ENCODE measurements at regions not wholly inside any gene's neighbourhood (a gene's known extent, or its start where the extent isn't known, plus 50 kb on each side); places are given as distances from the start of the nearest gene placed in this dataset.

DNA sequence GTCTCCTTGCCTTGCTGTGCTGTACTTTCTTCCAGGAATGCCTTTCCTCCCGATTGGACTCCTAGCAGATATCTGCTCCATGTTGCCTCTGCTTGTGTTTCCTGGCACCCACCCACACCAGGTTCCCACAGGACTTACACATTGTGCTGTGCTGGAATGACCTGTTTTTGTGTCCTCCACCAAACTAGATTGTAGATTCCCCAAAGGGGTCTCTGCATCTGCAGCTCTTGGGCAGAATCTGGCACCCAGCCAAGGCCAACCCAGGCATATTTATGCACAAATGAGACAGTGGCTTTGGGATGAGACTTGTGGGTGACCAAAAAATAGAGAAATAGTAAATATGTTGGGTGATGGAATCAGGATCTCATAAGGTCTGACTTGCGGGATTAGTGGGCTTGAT lies 278.2 kb downstream of the RRAGC start:
- in situ Hi-C loops (cut with HindIII; ENCODE audit: low sequenced_read_pairs), result no loop called here

DNA sequence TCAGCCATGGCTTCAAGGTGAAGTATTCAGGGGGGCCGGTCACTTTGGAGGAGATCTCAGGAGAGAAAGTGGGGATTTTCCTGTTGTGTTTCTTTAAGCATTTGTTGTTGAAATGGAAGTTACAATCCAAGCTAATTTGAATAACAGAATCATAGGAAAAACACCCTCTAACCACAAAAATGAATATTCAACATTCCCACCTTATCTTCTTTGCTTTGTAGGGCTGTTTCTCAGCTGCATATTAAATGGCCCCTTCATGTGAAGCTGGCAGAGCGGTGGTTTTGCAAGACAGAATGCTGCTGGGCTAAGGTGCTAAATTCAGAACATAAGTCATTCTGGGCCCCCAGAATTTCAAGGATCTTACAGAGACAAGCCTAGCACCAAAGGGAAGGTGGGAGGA lies 279.0 kb downstream of the RRAGC start:
- in situ Hi-C loops (cut with HindIII; ENCODE audit: low sequenced_read_pairs), result no loop called here

DNA sequence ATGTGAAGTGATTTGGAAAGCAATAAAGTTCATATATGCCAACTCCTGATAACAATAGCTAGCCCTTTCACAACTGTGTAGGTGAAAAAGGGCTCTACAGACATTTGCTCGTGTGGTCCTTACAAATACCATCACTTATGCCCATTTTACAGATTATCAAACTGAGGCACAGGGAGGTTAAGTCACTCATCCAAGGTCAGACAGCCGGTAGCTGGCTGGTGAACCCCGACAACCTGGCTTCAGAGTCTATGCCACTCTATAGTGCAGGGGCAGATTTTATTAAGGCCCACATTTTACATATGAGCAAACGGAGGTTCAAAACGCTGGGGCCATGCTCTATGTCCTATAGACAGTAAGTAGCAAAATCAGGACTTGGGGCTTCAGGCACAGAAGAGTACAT lies 280.5 kb downstream of the RRAGC start:
- in situ Hi-C loops (cut with HindIII; ENCODE audit: low sequenced_read_pairs), result no loop called here

DNA sequence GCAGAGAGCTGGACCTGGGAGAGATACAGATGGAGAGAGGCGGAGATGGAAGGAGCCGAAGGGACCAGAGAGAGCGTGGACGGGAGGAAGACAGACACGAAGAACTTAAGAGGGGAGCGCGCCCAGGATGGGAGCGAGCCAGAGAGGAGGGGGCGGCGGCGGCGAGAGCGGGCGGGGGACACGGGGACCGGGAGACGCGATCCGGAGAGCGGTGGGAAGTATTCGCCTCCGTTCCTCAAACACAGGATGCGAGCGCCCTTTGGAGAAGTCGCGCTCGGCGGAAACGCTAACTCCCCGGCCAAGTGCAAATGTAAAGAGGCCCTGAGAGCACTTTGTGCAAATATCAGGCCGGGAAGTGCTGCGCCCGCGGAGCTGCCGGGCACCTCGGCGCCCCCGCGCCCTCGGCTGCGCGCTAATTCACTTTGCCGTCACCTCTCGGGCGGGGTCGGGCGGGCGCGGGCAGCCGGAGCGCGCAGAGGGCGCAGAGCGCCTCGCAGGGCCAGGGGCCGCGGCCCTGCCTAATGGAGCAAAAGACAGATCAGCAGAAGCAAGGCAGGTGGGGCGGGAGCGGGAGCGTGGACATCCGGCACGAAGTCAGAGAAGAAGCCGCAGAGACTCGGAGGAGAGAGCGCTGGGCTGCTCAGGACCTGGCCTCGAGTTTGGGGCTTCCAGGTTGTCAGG lies 281.2 kb downstream of the RRAGC start:
- in situ Hi-C loops (cut with HindIII; ENCODE audit: low sequenced_read_pairs), result no loop called here

DNA sequence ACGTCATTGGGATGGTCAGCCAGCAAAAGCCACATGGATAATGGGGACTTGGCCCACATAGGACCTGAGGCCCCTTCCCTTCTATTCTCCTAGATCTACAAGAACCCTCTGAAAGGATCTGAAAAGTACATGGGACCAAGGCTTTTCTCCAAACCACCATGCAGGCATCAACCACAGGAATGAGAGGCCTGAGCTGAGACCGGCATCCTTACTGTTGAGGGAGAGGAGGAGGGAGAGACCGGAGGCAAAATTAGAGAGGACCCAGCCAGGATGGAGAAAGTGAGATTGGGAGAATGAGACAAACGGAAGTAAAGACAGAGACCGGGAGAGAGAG lies 281.7 kb downstream of the RRAGC start:
- in situ Hi-C loops (cut with HindIII; ENCODE audit: low sequenced_read_pairs), result no loop called here

DNA sequence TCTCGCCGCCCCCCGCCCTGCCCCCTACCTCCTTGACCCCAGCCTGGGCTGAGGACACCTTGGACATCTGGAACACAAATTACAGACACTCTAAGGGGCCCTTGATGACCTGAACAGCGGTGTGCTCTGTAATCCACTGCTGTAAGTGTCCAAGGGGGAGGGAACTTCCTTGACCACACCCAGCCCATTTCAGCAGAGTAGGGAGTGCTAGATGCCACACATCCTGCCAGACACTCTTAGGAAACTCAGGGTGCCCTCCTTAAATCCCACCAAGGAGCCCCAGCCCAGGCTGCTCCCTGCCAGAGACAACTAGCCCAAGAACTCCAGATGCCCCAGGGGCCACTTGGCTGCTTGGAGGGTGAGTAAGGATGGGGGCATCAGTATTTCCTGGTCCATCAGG lies 282.2 kb downstream of the RRAGC start:
- in situ Hi-C loops (cut with HindIII; ENCODE audit: low sequenced_read_pairs), result no loop called here

DNA sequence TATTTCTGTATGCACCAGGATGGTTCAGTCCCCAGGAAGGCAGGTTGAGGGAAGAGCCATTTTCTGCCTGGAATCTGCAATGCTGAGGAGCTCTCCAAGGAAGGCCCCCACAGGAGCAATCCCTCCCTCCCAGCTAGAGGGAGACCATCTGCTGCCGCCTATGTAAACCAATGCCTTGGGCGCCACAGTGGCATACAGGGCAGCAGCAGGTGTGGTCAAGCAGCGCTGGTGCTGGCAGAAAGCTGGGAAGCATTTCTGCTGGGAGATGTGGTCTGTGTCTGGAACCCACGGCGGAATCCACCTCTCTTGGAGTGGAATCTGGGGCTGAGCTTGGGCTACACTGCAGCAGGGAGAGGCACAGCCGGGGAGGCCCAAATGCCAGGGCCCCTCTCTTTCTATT lies 283.3 kb downstream of the RRAGC start:
- in situ Hi-C loops (cut with HindIII; ENCODE audit: low sequenced_read_pairs), result no loop called here

DNA sequence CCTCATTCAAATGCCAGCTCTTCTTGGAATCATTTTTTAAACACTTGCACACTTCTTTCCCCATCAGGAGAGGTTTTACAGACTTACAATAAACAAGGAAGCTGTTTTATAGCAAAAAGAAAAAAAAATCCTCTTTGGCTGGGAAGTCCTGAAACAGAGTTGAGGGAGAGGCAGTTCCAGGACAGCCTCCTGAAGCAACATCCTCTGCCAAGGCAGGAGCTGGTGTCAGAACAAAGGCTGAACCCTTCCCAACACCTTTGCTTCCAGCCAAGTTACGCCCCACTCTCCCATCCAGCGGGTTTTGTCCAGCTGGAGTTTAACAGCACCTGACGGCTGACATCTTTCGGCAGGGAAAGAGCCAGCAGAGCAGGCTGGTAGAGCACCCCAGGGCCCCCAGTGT lies 287.8 kb downstream of the RRAGC start:
- in situ Hi-C loops (cut with HindIII; ENCODE audit: low sequenced_read_pairs), result no loop called here

DNA sequence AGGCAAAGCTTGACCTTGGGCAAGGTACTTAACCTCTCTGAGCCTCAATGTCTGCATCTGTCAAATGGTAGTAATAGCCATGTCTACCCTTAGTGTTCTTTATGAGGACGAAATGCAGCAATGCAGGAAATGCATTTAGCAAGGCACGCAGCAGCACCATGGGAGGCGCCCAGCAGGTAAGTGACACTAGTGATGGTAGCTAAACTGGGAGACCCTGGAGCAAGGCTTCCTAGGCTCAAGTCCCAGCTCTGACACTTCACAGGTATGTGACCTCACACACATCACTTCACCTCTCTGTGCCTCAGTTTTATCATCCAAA lies 289.0 kb downstream of the RRAGC start:
- in situ Hi-C loops (cut with HindIII; ENCODE audit: low sequenced_read_pairs), result no loop called here

DNA sequence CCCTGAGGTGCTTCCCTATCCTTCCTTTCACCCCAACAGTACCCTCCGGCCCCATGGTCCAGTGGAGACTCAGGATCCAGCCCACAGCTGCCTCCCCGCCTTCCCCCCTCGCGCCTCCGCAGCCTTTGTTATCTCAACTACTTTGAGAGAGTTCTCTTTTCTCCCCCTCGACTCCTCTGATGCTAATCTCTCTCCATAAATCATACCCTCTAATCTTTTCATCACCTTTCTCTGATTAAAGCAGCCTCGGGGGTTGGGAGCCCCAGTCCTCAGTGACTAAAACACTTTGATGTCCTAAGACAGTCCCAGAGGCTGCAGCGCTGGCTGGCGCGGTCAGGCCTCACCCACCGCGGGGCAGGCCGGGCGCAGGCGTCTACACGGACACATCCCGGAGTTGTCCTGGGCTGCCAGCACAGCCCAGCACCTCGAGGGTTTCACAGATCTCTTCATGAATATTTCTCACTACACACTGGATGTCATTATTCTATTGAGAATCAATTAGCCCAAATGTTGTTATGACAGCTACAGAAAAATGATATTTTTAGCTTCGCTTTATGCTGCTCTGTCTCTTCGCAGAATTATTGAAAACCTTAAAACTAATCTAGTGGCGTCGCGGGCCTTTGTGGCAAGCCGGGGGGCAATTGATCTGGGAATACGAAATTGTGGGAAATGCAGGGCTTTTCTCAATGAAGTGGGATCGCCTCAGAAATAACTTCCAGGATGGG lies 289.5 kb downstream of the RRAGC start:
- in situ Hi-C loops (cut with HindIII; ENCODE audit: low sequenced_read_pairs), result no loop called here

DNA sequence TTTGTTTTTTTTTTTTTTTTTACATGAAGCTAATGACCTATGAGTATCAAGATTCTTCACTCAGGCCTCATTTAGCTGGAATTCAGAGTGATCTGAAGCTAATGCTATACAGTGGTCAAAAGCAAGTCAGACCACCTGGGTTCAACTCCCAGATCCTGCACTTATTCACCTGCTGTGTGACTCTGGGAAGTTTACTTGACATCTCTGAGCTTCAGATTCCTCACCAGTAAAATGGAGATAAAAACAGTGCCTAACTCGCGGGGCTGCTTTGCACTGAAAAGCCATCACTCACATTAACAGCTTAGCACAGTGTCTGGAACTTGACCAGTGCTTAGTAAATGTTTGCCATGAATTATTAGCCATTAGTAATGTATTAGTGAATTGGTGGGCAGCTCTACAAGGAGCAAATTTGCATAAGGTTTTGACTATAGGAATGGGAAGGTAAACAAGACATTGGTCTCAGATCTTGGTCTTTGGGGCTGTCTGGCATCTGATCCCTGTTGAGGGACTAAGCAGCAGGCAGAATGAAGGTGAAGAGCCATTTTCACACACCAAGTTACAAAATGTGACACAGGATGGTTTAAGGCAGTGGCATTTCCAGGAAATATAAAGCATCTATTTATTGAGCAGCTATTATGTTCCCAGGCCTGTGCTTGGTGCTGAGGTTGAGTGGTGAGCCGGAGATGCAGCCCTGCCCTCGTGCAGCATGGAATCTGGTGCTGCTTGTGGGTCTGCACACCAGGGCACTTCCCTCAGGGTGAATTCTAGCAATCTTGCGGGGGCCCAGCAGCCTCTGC lies 291.3 kb downstream of the RRAGC start:
- in situ Hi-C loops (cut with HindIII; ENCODE audit: low sequenced_read_pairs), result no loop called here

DNA sequence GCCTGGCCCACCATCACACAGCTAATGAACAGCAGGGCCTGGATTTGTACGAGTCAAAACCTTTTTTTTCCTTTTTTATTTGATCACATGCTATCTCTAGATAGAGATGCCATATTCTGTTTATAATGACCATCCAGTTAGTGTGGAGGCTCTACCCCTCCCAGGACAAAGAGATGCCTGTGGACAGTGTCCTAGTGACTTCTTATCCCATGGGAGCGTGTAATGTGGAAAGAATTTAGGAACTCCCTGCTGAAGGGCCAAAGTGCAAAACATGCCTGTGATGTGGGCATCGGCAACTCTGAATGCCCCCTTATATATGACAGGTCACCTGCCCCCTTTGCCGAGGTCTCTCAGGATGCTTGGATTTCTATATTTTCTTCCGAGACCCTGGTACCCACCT lies 292.2 kb downstream of the RRAGC start:
- in situ Hi-C loops (cut with HindIII; ENCODE audit: low sequenced_read_pairs), result no loop called here

DNA sequence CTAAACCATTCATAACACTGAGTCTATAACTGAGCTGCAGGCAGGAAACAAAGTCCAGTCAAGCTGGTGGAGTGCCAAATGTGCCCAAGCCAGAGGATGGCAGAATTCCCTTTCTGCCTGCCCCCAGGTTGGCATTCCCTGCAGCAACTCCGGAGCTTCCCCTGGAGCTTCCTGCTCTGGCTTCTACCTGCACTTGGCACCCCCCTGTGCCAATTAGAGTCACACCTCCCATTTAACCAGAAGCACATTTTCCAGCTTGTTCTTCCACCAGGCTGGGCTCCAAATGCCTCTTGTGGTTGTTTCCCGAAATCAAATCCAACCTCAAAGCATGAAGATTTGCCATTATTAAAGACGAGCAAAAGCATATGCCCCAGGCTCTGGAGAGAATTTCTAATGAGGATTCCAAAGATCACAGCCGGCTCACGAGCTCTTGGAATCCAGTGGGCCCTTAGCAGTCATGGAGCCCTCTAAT lies 294.5 kb downstream of the RRAGC start:
- in situ Hi-C loops (cut with HindIII; ENCODE audit: low sequenced_read_pairs), result no loop called here

DNA sequence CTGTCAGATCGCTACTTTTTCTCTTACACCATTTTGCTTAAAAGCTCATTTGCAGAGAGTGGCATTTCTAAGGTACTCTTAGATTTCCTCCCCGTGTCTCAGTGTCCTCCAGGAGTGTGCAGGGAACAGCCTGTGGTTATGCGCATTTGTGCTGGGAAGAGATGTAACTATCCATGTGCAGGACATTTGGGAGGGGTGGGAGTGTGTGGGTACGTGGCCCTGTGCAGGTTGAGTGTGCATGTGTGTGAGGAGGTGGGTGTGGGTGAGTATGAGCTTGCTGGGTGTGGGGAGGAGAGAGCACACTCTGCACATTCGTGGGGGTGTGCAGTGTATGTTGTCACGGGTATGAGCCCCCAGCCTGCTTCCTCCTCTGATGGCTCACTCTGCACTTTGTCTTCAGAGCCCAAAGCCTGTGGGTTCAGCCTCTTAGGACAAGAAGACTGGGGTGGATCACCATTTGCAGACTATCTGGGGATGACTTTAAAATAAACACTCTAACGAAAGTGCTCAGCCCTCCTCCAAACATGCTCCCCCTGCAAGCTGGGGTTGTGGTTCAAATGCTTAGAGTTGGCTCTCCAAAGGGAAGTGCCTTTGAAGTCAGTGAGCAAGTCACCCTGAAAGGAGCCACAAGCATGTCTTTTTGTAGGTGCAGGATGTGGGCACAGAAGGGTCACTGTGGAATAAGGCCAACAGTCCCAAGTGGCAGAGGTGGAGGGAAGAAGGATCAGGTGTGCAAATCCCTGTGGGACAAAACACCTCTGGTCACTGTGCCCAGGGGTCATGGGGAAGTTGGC lies 295.4 kb downstream of the RRAGC start:
- in situ Hi-C loops (cut with HindIII; ENCODE audit: low sequenced_read_pairs), result no loop called here

DNA sequence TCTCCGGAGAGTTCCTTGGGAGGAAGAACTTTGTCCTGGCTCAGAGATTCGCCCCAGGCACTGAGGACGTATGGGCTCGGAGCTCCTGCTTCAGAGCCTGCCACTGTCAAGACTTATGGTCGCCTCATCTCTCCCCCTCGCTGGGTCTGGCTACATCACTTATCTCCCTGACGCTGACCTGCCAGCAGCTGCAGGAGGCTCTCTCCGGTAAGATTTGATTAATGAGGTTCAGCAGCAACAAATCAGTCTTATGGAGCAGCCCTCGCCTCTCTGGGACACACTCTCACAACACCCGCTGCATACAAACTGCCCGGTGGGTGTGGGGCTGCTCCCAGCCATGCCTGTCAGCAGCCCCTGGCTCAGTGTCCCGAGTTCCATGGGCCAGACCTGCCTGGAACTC lies 297.8 kb downstream of the RRAGC start:
- in situ Hi-C loops (cut with HindIII; ENCODE audit: low sequenced_read_pairs), result no loop called here

DNA sequence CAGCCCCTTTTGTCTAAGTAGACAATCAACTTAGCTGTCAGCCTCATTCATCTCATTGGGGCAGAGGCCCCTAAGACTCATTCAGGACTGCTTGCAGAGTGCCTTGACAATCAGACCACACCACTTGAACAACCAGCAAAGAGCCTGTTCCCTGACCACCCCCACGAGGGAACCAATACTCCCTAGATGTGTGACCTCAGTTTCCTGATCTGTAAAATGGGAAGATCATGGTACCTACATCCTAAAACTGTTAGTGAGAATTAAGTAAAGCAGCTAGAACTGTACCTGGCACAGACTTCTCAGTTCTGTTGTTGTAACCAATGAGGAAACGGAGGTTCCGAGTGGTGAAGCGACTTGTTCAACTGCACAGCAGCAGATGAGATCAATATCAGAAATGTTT lies 298.5 kb downstream of the RRAGC start:
- in situ Hi-C loops (cut with HindIII; ENCODE audit: low sequenced_read_pairs), result no loop called here

DNA sequence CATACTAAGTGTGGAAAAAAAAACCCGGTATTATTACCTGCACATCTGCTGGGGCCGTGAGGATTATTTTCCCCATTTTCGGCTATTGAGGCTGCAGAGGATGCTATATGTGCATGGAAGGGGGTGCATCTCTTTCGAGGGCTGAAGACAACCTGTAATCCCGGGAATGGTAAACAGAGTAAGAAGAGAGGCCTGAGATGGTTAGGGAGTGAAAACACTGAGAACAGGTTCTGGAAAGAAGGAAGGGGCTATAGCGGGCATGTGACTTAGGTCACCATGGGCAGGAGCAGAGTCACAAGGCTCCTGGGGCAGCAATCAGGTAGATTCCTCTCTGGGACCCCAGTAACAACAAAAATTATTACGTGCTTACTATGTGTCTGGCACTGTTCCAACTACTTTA lies 299.1 kb downstream of the RRAGC start:
- in situ Hi-C loops (cut with HindIII; ENCODE audit: low sequenced_read_pairs), result no loop called here

DNA sequence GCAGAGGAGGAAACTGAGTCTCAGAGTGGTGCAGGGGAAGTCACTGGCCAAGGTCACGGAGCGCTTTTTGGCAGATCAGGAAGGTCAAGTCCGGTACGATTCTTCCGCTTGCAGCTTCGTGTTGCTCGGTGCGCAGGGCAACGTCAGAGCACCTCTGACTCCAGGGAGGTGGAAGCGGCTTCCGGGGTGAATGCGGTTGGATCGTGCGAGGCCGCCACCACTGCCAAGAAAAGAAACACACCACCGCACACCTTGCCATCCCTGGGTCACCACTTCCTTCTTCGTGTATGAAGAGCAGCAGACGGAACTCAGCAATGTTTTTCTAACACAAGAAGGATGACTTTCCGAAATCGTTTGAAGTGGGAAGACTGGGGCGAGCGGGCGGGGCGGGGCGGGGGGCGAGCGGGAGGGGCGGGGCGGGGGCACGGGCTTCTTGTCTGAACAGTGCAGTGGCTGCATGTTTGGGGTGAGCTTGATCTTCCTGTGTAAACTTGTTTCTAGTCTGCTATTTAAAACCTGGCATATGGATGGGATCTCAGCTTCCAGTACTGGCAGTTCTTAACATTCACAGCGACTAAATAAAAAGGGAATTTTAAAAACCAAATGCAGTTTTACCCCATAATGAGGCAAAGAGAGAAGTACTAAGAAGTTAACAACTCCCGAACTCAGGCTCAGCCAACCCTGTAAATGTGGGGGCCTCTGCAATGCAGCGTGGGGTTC lies 300.0 kb downstream of the RRAGC start:
- in situ Hi-C loops (cut with HindIII; ENCODE audit: low sequenced_read_pairs), result loop anchor here (5.0 kb wide), 2 partner anchors 38 to 482 kb away; no protein-coding TSS in a partner anchor

DNA sequence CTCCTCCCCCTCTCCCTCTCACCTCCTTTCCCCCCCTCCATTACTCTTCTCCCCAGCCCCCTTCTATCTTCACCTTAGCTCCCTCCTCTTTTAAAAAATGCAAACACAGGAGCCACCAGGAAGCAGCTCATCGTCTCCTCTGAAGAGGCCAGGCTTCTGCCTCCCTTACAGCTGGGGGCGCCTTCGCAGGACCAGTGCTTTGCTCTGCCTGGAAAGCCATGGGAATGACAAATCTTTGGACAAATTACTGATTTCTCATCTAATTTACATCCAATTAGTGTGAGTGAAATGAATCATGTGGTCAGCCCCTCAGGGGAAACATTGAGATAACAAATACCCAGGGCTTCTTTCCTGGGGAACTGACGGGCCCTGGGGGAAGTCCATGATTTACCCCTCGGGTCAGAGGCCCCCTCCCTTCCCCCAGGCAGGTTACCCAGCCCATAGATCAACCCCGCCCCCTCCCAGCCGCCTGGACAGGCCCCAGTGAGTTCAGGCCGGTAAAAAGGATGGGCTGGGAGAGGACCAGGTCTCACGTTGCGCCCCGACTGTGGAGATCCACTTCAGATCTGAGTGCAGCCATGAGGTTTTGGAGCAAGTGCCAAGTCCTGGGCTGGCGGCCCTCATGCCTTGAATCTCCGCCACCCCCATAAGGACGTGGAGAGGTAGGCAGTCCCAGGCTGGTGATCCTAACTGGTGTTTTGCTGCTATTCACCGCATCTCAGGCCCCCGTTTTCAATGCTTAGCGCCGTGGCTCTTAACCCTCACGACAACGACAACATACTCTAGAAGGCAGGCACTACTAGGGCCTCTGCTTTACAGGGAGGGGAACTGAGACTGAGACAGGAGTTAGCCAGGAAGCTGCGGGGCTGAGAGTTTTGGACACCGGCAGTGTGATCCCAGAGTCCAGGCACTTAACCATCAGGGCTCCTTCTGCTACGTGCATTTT lies 300.8 kb downstream of the RRAGC start:
- in situ Hi-C loops (cut with HindIII; ENCODE audit: low sequenced_read_pairs), result loop anchor here (5.0 kb wide), 2 partner anchors 39 to 481 kb away; no protein-coding TSS in a partner anchor
